OCI-LY7 (cell line): ENCODE measurements at regions not wholly inside any gene's neighbourhood (a gene's known extent, or its start where the extent isn't known, plus 50 kb on each side); places are given as distances from the start of the nearest gene placed in this dataset.

Source experiments
- BruUV-seq: library from RNA; stranded (reverse); fragments of 400-500 nt; replicated peaks from 2 replicates; lab custom pipeline; 2021; lab: Mats Ljungman, UMichigan
- CTCF ChIA-PET: fragments of 300-600 bp; sonication (Branson Sonifier 250); formaldehyde crosslinking; loops from one replicate; lab custom pipeline; 2022; ENCODE audit warnings: antibody characterized with exemption; ENCODE audit not compliant: unreplicated experiment; lab: Charles Lee
- POLR2A ChIA-PET: fragments of 300-600 bp; sonication (Branson Sonifier 250); formaldehyde crosslinking; loops from one replicate; lab custom pipeline; 2022; ENCODE audit warnings: antibody characterized with exemption; lab: Charles Lee
- DNase-seq: peaks from one replicate; pipeline ENCODE4 v3.0.0-alpha.2; 2015; ENCODE audit warnings: low spot score
- H2AFZ ChIP-seq: fragments of 200-600 bp; sonication (generic), shearing (Covaris generic); 2 replicates; pipeline ENCODE4 v1.6.1; 2014; ENCODE audit warnings: mild to moderate bottlenecking, antibody characterized with exemption, low read length, moderate library complexity
- H3K27ac ChIP-seq: fragments of 200-600 bp; sonication (generic); 2 replicates; pipeline ENCODE4 v1.5.1; 2014; ENCODE audit warnings: mixed run types, low read depth, mild to moderate bottlenecking, moderate library complexity, low read length, inconsistent platforms; ENCODE audit not compliant: poor library complexity, severe bottlenecking
- H3K36me3 ChIP-seq: fragments of 200-600 bp; sonication (generic); 2 replicates; pipeline ENCODE4 v1.6.1; 2014; ENCODE audit warnings: mild to moderate bottlenecking, antibody characterized with exemption, low read length, moderate library complexity, mixed read lengths; ENCODE audit not compliant: insufficient read depth
- H3K4me1 ChIP-seq: fragments of 200-600 bp; sonication (generic); 2 replicates; pipeline ENCODE4 v1.5.1; 2014; ENCODE audit warnings: mild to moderate bottlenecking, low read length; ENCODE audit not compliant: insufficient read depth, poor library complexity, severe bottlenecking
- H3K4me2 ChIP-seq: fragments of 200-600 bp; sonication (generic); 2 replicates; pipeline ENCODE4 v1.6.1; 2014; ENCODE audit warnings: mild to moderate bottlenecking, low read length
- H3K4me3 ChIP-seq: fragments of 200-600 bp; sonication (generic); 2 replicates; pipeline ENCODE4 v1.5.1; 2014; ENCODE audit warnings: mild to moderate bottlenecking, low read depth, low read length; ENCODE audit not compliant: poor library complexity, severe bottlenecking
- H3K79me2 ChIP-seq: fragments of 200-600 bp; sonication (generic); 2 replicates; pipeline ENCODE4 v1.6.1; 2016; ENCODE audit warnings: low read depth, mild to moderate bottlenecking, low read length, moderate library complexity, mixed read lengths; ENCODE audit not compliant: insufficient read depth
- H3K9me2 ChIP-seq: fragments of 200-600 bp; sonication (generic); 2 replicates; pipeline ENCODE4 v1.6.1; 2016; ENCODE audit warnings: mild to moderate bottlenecking, low read length, mixed read lengths; ENCODE audit not compliant: insufficient read depth
- H3K9me3 ChIP-seq: fragments of 200-600 bp; sonication (generic); 2 replicates; pipeline ENCODE4 v1.6.1; 2014; ENCODE audit warnings: mild to moderate bottlenecking, mixed run types, low read length, mixed read lengths
- H4K20me1 ChIP-seq: fragments of 200-600 bp; sonication (generic); 2 replicates; pipeline ENCODE4 v1.6.1; 2014; ENCODE audit warnings: mild to moderate bottlenecking, antibody characterized with exemption, low read length, moderate library complexity, mixed read lengths; ENCODE audit not compliant: insufficient read depth
- EZH2phosphoT487 ChIP-seq: fragments of 200-600 bp; sonication (generic); IDR thresholded peaks from 2 replicates; pipeline ENCODE4 v1.6.1; 2018; ENCODE audit warnings: low read depth, borderline replicate concordance, mild to moderate bottlenecking, mixed run types, antibody characterized with exemption, low read length, moderate library complexity, mixed read lengths
- intact Hi-C: fragments of 100-400 bp; cut with micrococcal nuclease; formaldehyde crosslinking; loops from one replicate; pipeline ENCODE4 v1.10.0; 2022; ENCODE audit not compliant: unreplicated experiment
- TF ChIP-seq, protein P1 (sequence below): fragments of 200-600 bp; sonication (generic); conservative IDR thresholded peaks from 2 replicates; pipeline ENCODE4 v1.5.1; 2014; ENCODE audit warnings: mild to moderate bottlenecking, antibody characterized with exemption, low read length, moderate library complexity, mixed read lengths

DNA sequence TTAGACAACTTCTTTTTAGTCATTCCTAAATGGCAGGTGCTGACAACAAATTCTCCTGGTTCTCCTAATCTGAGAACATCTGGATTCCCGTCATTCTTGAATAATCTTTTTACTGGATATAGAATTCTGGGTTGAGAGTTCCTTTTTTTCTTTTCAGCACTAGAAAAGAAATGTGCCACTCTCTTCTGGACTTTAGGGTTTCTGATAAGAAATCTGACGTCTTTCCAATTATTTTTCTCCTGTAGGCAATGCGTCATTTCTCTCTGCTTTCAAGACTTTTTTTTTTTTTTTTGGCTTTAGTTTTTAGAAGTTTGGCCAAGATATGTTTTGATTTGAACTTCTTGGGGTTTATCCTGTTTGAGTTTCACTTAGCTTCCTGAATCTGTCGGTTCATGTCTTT, 66.1 kb upstream of the RNF24 start:
- TF ChIP-seq EZH2phosphoT487, result no peak
- TF ChIP-seq, protein P1, sequence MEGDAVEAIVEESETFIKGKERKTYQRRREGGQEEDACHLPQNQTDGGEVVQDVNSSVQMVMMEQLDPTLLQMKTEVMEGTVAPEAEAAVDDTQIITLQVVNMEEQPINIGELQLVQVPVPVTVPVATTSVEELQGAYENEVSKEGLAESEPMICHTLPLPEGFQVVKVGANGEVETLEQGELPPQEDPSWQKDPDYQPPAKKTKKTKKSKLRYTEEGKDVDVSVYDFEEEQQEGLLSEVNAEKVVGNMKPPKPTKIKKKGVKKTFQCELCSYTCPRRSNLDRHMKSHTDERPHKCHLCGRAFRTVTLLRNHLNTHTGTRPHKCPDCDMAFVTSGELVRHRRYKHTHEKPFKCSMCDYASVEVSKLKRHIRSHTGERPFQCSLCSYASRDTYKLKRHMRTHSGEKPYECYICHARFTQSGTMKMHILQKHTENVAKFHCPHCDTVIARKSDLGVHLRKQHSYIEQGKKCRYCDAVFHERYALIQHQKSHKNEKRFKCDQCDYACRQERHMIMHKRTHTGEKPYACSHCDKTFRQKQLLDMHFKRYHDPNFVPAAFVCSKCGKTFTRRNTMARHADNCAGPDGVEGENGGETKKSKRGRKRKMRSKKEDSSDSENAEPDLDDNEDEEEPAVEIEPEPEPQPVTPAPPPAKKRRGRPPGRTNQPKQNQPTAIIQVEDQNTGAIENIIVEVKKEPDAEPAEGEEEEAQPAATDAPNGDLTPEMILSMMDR, result no peak
- Histone ChIP-seq H3K4me3 (no peak overlapping the region), H3K9me3 (no peaks in the 10 kb centered on the region), H3K4me2 (no peak overlapping the region), H3K9me2 (no peaks in the 10 kb centered on the region), H3K4me1 (peaks cover 12% of the 10 kb centered on the region), H3K79me2 (no peaks in the 10 kb centered on the region), H3K27ac (no peak overlapping the region), H4K20me1 (no peaks in the 10 kb centered on the region), H3K36me3 (no peaks in the 10 kb centered on the region), H2AFZ (no peak overlapping the region)
- ChIA-PET POLR2A (interaction anchor here (0.6 to 0.7 kb wide), 2 partner anchors 62 to 102 kb away, joined by 5 to 6 read pairs; no protein-coding TSS in a partner anchor), CTCF (no interaction called here)
- no peak for DNase-seq
- no TSS peak for BruUV-seq
- intact Hi-C loops, result no loop called here

DNA sequence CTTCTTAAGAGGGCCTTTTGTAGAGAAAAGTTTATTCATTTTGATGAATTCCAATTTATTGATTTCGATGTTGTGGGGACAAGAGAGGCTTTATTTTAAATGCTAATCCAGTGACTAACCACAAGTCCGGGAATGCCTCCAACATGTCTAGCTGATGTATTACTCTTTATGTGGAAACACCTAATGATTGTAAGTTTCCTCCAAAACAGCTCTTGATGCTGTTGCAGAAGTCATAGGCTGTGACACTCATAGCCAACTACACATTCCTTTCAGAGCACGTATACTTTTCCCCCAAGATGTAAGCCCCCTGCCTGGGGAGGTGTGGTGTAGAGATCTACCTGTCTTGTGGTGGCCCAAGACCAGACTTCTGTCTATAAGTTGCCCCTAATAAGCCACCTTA, 61.3 kb upstream of the RNF24 start:
- BruUV-seq, result no TSS peak
- H3K4me2 ChIP-seq, result no peak overlapping the region

DNA sequence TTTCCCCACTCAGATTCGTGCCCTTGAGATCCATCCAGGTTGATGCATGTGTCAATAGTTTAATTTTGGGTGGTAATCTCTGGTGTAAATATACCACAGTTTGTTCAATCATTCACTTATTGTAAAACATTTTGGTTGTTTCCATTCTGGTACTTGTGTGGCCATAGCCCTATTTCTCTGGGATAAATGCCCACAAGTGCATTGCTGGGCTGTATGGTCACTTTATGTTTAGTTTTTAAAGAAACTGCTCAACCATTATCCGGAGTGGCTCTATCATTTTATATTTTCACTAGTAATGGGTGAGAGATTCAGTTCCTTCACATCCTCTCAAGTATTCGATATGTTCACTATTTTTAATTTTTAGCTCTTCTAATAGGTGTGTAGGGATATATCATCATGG, 60.7 kb upstream of the RNF24 start:
- POLR2A ChIA-PET, result no interaction called here
- no peak overlapping the region for H3K27ac ChIP-seq

More for the DNA sequence above, 61.3 kb upstream of the RNF24 start:
- no peak for TF ChIP-seq EZH2phosphoT487
- TF ChIP-seq, protein P1, result no peak
- intact Hi-C loops, result no loop called here
- CTCF ChIA-PET, result interaction anchor here (0.6 kb wide), 1 partner anchor 16 kb away, joined by 3 read pairs; no protein-coding TSS in a partner anchor
- Histone ChIP-seq H3K79me2 (no peaks in the 10 kb centered on the region), H3K9me2 (no peaks in the 10 kb centered on the region; the same call in 1 of the 2 replicates), H3K27ac (no peak overlapping the region), H3K36me3 (no peaks in the 10 kb centered on the region), H4K20me1 (no peaks in the 10 kb centered on the region), H3K4me1 (no peaks in the 10 kb centered on the region), H3K9me3 (no peaks in the 10 kb centered on the region), H2AFZ (no peak overlapping the region), H3K4me3 (no peak overlapping the region)
- DNase-seq, result no peak
- POLR2A ChIA-PET, result no interaction called here

More for the DNA sequence above, 60.7 kb upstream of the RNF24 start:
- Histone ChIP-seq H3K36me3 (no peaks in the 10 kb centered on the region), H2AFZ (no peak overlapping the region), H3K79me2 (no peaks in the 10 kb centered on the region), H3K4me2 (no peak overlapping the region), H3K4me1 (no peaks in the 10 kb centered on the region), H3K4me3 (no peak overlapping the region), H4K20me1 (no peaks in the 10 kb centered on the region), H3K9me3 (no peaks in the 10 kb centered on the region), H3K9me2 (no peaks in the 10 kb centered on the region; the same call in 1 of the 2 replicates)
- DNase-seq, result no peak
- CTCF ChIA-PET, result interaction anchor here (0.6 kb wide), 1 partner anchor 15 kb away, joined by 3 read pairs; no protein-coding TSS in a partner anchor
- TF ChIP-seq EZH2phosphoT487, result no peak
- TF ChIP-seq, protein P1, result no peak
- intact Hi-C loops, result no loop called here
- no TSS peak for BruUV-seq
